Osteocyte (in vitro differentiated cells): ENCODE measurements at regions not wholly inside any gene's neighbourhood (a gene's known extent, or its start where the extent isn't known, plus 50 kb on each side); places are given as distances from the start of the nearest gene placed in this dataset.

Experiments
- DNase-seq: peaks from one replicate; pipeline ENCODE4 v3.0.0; 2021; ENCODE audit warnings: mixed read lengths; ENCODE audit not compliant: unreplicated experiment; ENCODE audit errors: extremely low spot score
- H3K27ac Mint-ChIP-seq: one replicate; pipeline ENCODE4 v1.8.0; 2021; ENCODE audit warnings: mild to moderate bottlenecking, mixed read lengths; ENCODE audit not compliant: unreplicated experiment
- H3K27me3 Mint-ChIP-seq: one replicate; pipeline ENCODE4 v1.8.0; 2021; ENCODE audit warnings: mixed read lengths; ENCODE audit not compliant: unreplicated experiment
- H3K36me3 Mint-ChIP-seq: one replicate; pipeline ENCODE4 v1.8.0; 2021; ENCODE audit warnings: mixed read lengths; ENCODE audit not compliant: unreplicated experiment
- H3K4me1 Mint-ChIP-seq: one replicate; pipeline ENCODE4 v1.8.0; 2021; ENCODE audit warnings: mixed read lengths; ENCODE audit not compliant: unreplicated experiment
- H3K4me3 Mint-ChIP-seq: one replicate; pipeline ENCODE4 v1.8.0; 2021; ENCODE audit warnings: mild to moderate bottlenecking, moderate library complexity, mixed read lengths; ENCODE audit not compliant: unreplicated experiment
- H3K9me3 Mint-ChIP-seq: one replicate; pipeline ENCODE4 v1.8.0; 2021; ENCODE audit warnings: mixed read lengths; ENCODE audit not compliant: unreplicated experiment
- TF ChIP-seq, protein P1 (sequence below): fragments of 200-600 bp; sonication (generic); IDR thresholded peaks from 2 replicates; pipeline ENCODE4 v1.5.0; 2021; ENCODE audit warnings: antibody characterized with exemption, mild to moderate bottlenecking, moderate library complexity

- H3K36me3 Mint-ChIP-seq, result no peaks in the 10 kb centered on the region
- TF ChIP-seq, protein P1, sequence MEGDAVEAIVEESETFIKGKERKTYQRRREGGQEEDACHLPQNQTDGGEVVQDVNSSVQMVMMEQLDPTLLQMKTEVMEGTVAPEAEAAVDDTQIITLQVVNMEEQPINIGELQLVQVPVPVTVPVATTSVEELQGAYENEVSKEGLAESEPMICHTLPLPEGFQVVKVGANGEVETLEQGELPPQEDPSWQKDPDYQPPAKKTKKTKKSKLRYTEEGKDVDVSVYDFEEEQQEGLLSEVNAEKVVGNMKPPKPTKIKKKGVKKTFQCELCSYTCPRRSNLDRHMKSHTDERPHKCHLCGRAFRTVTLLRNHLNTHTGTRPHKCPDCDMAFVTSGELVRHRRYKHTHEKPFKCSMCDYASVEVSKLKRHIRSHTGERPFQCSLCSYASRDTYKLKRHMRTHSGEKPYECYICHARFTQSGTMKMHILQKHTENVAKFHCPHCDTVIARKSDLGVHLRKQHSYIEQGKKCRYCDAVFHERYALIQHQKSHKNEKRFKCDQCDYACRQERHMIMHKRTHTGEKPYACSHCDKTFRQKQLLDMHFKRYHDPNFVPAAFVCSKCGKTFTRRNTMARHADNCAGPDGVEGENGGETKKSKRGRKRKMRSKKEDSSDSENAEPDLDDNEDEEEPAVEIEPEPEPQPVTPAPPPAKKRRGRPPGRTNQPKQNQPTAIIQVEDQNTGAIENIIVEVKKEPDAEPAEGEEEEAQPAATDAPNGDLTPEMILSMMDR, result no peak
- no peaks in the 10 kb centered on the region for H3K4me1 Mint-ChIP-seq
- no peak overlapping the region for H3K27ac Mint-ChIP-seq
- H3K4me3 Mint-ChIP-seq, result no peak overlapping the region
- no peak for DNase-seq
- H3K9me3 Mint-ChIP-seq, result peaks cover 13% of the 10 kb centered on the region
- no peaks in the 10 kb centered on the region for H3K27me3 Mint-ChIP-seq
Observed at GRCh38 chrX:99172958-99173357, 1237.1 kb downstream of the PCDH19 start.

GRCh38 chrX:99142745-99143144 lies 1267.3 kb downstream of the PCDH19 start:
- Mint-ChIP-seq H3K4me3 (no peak overlapping the region), H3K27ac (no peak overlapping the region), H3K36me3 (no peaks in the 10 kb centered on the region), H3K9me3 (peaks cover 52% of the 10 kb centered on the region), H3K27me3 (no peaks in the 10 kb centered on the region), H3K4me1 (no peaks in the 10 kb centered on the region)
- DNase-seq, result no peak
- TF ChIP-seq, protein P1, result no peak

- TF ChIP-seq, protein P1, result no peak
- Mint-ChIP-seq H3K27me3 (no peaks in the 10 kb centered on the region), H3K36me3 (no peaks in the 10 kb centered on the region), H3K4me3 (no peak overlapping the region), H3K9me3 (peaks cover 39% of the 10 kb centered on the region), H3K27ac (no peak overlapping the region), H3K4me1 (no peaks in the 10 kb centered on the region)
- DNase-seq, result no peak
Observed at GRCh38 chrX:99137488-99137887, 1272.6 kb downstream of the PCDH19 start.

DNA sequence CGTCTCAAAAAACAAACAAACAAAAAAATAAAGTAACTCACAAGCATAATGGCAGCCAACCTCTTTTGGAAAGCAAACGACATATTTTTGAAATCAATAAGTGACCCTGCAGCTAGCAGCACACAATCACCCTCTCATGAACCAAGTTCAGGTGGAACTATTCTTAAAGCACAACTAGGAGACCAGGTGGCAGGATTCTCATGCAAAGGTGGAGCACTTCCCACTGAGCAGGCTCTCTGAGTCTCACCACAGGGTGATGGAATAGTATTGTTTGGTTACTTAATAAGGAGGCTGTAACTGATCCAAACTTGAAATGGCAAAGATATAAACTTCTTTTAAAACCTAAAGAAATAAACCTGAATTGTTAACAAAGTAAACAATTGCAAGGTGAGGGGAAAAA lies 1293.1 kb downstream of the PCDH19 start:
- Mint-ChIP-seq H3K9me3 (peaks cover 4% of the 10 kb centered on the region), H3K4me3 (no peak overlapping the region), H3K36me3 (no peaks in the 10 kb centered on the region), H3K4me1 (no peaks in the 10 kb centered on the region), H3K27ac (no peak overlapping the region), H3K27me3 (no peaks in the 10 kb centered on the region)
- TF ChIP-seq, protein P1, result no peak
- no peak for DNase-seq

DNA sequence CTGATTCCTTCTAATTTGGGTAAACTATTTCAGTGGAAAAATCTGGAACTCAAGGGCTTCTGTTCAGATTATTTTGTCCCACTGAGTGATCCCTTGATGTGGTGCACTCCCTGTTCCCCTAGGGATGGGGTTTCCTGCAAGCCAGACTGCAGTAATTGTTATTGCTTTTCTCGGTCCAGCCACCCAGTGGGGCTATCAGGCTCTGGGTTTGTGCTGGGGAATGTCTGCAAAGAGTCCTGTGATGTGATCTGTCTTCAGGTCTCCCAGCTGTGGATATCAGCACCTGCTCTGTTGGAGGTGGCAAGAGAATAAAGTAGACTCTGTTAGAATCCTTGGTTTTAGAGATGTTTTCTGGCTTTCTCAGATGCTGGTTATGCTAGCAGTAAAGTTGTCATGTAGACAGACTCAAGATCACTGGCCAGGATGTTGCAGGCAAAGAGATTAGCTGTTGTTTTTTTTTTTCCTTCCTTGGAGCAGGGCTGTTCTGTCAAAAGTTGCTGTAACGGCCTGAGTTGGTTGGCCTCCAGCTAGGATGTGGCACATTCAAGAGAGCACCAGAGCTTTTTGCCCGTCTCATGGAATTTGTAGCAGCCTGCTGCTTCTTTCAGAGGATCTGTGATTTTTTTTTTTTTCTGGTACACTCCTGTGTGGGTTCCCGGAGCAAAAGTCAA lies 1314.0 kb downstream of the PCDH19 start:
- TF ChIP-seq, protein P1, result no peak
- no peak overlapping the region for H3K4me3 Mint-ChIP-seq
- no peaks in the 10 kb centered on the region for H3K27me3 Mint-ChIP-seq
- H3K36me3 Mint-ChIP-seq, result no peaks in the 10 kb centered on the region
- no peak overlapping the region for H3K27ac Mint-ChIP-seq
- no peak for DNase-seq
- H3K9me3 Mint-ChIP-seq, result peaks cover 18% of the 10 kb centered on the region
- H3K4me1 Mint-ChIP-seq, result no peaks in the 10 kb centered on the region
